H1 (cell line): ENCODE measurements at regions not wholly inside any gene's neighbourhood (a gene's known extent, or its start where the extent isn't known, plus 50 kb on each side); places are given as distances from the start of the nearest gene placed in this dataset.

ENCODE experiments used
- BACH1 ChIP-seq: IDR thresholded peaks from 2 replicates; pipeline ENCODE4 v1.6.1; 2012; ENCODE audit warnings: low read length, improper control_type of control experiment
- CBX5 ChIP-seq: fragments of 300-800, 300-1000 bp; sonication (generic); IDR thresholded peaks from 2 replicates; pipeline ENCODE4 v1.7.1; 2016; ENCODE audit warnings: antibody characterized with exemption, low read length, low read depth
- ZNF274 ChIP-seq: IDR thresholded peaks from 2 replicates; pipeline ENCODE4 v1.7.0; 2012; ENCODE audit warnings: low read length, borderline replicate concordance; ENCODE audit errors: extremely low read depth

GRCh38 chr13:108104736-108105135 lies 110.6 kb downstream of the LIG4 start (continued):
- TF ChIP-seq BACH1 (no peak), ZNF274 (no peak), CBX5 (no peak)
